B cell (primary cell): ENCODE measurements at regions not wholly inside any gene's neighbourhood (a gene's known extent, or its start where the extent isn't known, plus 50 kb on each side); places are given as distances from the start of the nearest gene placed in this dataset.

ENCODE experiments used
- ATAC-seq: fragments of 200-7000 bp; cut with Tn5 transposase; one replicate; pipeline ENCODE4 v1.10.0; 2021; ENCODE audit warnings: low read depth, mild to moderate bottlenecking, moderate number of reproducible peaks, moderate library complexity
- CTCF ChIA-PET: fragments of 350-600 bp; sonication (Branson Sonifier 250); formaldehyde crosslinking; loops from one replicate; lab custom pipeline; 2021; ENCODE audit warnings: antibody characterized with exemption, inconsistent platforms; lab: Charles Lee
- POLR2A ChIA-PET: fragments of 350-600 bp; sonication (Branson Sonifier 250); formaldehyde crosslinking; loops from one replicate; lab custom pipeline; 2021; ENCODE audit warnings: antibody characterized with exemption; lab: Charles Lee
- DNase-seq: peaks from one replicate; pipeline ENCODE4 v3.0.0; 2013
- H2AFZ ChIP-seq: 2 replicates; pipeline ENCODE4 v1.6.1; 2012; ENCODE audit warnings: mild to moderate bottlenecking, low read depth, low read length; ENCODE audit not compliant: insufficient read depth, poor library complexity, severe bottlenecking
- H3K27ac ChIP-seq, 2 donors: 1 replicate in 1 of 2; 2 replicates in 1 of 2; pipeline ENCODE4 v1.5.1; 2012 to 2013; ENCODE audit warnings: low read length in 2 of 2, mild to moderate bottlenecking in 2 of 2, moderate library complexity in 1 of 2
- H3K27me3 ChIP-seq, 4 experiments: fragments of 200-600 bp in 1 of 4; sonication (generic) in 1 of 4; replicated peaks in 1 of 4; 1 replicate in 2 of 4; 2 replicates in 2 of 4; pipeline versions ENCODE4 v1.6.1 to v1.7.0; 2013 to 2016; ENCODE audit warnings: low read length in 3 of 4, mild to moderate bottlenecking in 2 of 4, mixed read lengths in 1 of 4, moderate library complexity in 1 of 4; ENCODE audit not compliant: insufficient read depth in 4 of 4, control insufficient read depth in 3 of 4; ENCODE audit errors: control extremely low read depth in 1 of 4
- H3K36me3 ChIP-seq, 2 experiments: replicated peaks in 1 of 2; 1 replicate in 1 of 2; 2 replicates in 1 of 2; pipeline versions ENCODE4 v1.6.1 to v1.7.1; 2013; ENCODE audit warnings: low read length in 1 of 2; ENCODE audit not compliant: insufficient read depth in 2 of 2, control insufficient read depth in 1 of 2; ENCODE audit errors: control extremely low read depth in 1 of 2, extremely low read depth in 1 of 2
- H3K4me1 ChIP-seq, 2 donors: fragments of 200-600 bp in 1 of 2; sonication (generic) in 1 of 2; 1 replicate in 1 of 2; 2 replicates in 1 of 2; pipeline versions ENCODE4 v1.5.1 to v1.6.1; 2013 to 2017; ENCODE audit warnings: low read length in 2 of 2; ENCODE audit not compliant: control insufficient read depth in 2 of 2, insufficient read depth in 2 of 2
- H3K4me2 ChIP-seq: replicated peaks from 2 replicates; pipeline ENCODE3; 2012; ENCODE audit warnings: mild to moderate bottlenecking, low read depth, low read length; ENCODE audit not compliant: poor library complexity, severe bottlenecking
- H3K4me3 ChIP-seq, 5 experiments: fragments of 200-600 bp in 1 of 5; sonication (generic) in 1 of 5; 1 replicate in 3 of 5; 2 replicates in 2 of 5; pipeline versions ENCODE4 v1.5.1 to v1.7.0; 2011 to 2016; ENCODE audit warnings: low read length in 4 of 5, mild to moderate bottlenecking in 4 of 5, low read depth in 2 of 5, control low read depth in 1 of 5, moderate library complexity in 1 of 5; ENCODE audit not compliant: insufficient read depth in 1 of 5; ENCODE audit errors: control extremely low read depth in 1 of 5, extremely low read depth in 1 of 5
- H3K79me2 ChIP-seq: fragments of 200-600 bp; sonication (generic); one replicate; pipeline ENCODE4 v1.6.0; 2016; ENCODE audit warnings: low read length; ENCODE audit not compliant: control insufficient read depth, insufficient read depth
- H3K9ac ChIP-seq: fragments of 200-600 bp; sonication (generic); 2 replicates; pipeline ENCODE4 v1.6.1; 2017; ENCODE audit warnings: mild to moderate bottlenecking, low read length, moderate library complexity
- H3K9me3 ChIP-seq, 3 donors: one replicate each; pipeline versions ENCODE4 v1.6.1 to v1.7.1; 2013; ENCODE audit warnings: low read length in 2 of 3; ENCODE audit not compliant: control insufficient read depth in 2 of 3, insufficient read depth in 1 of 3; ENCODE audit errors: control extremely low read depth in 1 of 3
- H4K20me1 ChIP-seq: 2 replicates; pipeline ENCODE4 v1.6.0; 2012; ENCODE audit warnings: mild to moderate bottlenecking, low read length; ENCODE audit not compliant: insufficient read depth, control insufficient read depth, poor library complexity, severe bottlenecking
- H3K27ac Mint-ChIP-seq: one replicate; pipeline ENCODE4 v1.8.0; 2021; ENCODE audit warnings: mixed read lengths
- H3K27me3 Mint-ChIP-seq: one replicate; pipeline ENCODE4 v1.8.0; 2021; ENCODE audit warnings: mixed read lengths
- H3K4me1 Mint-ChIP-seq: one replicate; pipeline ENCODE4 v1.8.0; 2021; ENCODE audit warnings: mixed read lengths
- H3K4me3 Mint-ChIP-seq: one replicate; pipeline ENCODE4 v1.8.0; 2021; ENCODE audit warnings: mixed read lengths
- H3K9me3 Mint-ChIP-seq: one replicate; pipeline ENCODE4 v1.8.0; 2022; ENCODE audit warnings: mixed read lengths; ENCODE audit not compliant: insufficient read depth
- EZH2 ChIP-seq: IDR thresholded peaks from 2 replicates; pipeline ENCODE4 v1.6.1; 2012; ENCODE audit warnings: borderline replicate concordance, low read depth, mild to moderate bottlenecking, moderate library complexity, low read length; ENCODE audit not compliant: insufficient read depth, poor library complexity, severe bottlenecking
- WGBS: methylation state at CpG from one replicate; pipeline ENCODE4 v1.1.5; 2013; ENCODE audit warnings: missing lambda C conversion rate; ENCODE audit not compliant: insufficient coverage; 5-methylcytosine and 5-hydroxymethylcytosine counted together
- intact Hi-C: fragments of 100-400 bp; cut with micrococcal nuclease; formaldehyde crosslinking; loops from one replicate; pipeline ENCODE4 v1.10.0; 2022
- TF ChIP-seq, protein P1 (sequence below): fragments of 200-600 bp; IDR thresholded peaks from one replicate; pipeline ENCODE4 v1.8.0; 2022; ENCODE audit warnings: antibody characterized with exemption, mild to moderate bottlenecking

GRCh38 chr9:16044579-16044881 lies 491.7 kb downstream of the CCDC171 start:
- H3K4me2 ChIP-seq, result no peak overlapping the region
- DNase-seq (no peak), ATAC-seq (no peak)
- no peaks in the 10 kb centered on the region for H3K4me1 Mint-ChIP-seq
- WGBS, result no CpG with 5 or more reads among the region's 2 CpGs
- no peaks in the 10 kb centered on the region for H3K4me1 ChIP-seq
- no peak overlapping the region for H3K9ac ChIP-seq
- no peak for TF ChIP-seq EZH2
- TF ChIP-seq, protein P1, sequence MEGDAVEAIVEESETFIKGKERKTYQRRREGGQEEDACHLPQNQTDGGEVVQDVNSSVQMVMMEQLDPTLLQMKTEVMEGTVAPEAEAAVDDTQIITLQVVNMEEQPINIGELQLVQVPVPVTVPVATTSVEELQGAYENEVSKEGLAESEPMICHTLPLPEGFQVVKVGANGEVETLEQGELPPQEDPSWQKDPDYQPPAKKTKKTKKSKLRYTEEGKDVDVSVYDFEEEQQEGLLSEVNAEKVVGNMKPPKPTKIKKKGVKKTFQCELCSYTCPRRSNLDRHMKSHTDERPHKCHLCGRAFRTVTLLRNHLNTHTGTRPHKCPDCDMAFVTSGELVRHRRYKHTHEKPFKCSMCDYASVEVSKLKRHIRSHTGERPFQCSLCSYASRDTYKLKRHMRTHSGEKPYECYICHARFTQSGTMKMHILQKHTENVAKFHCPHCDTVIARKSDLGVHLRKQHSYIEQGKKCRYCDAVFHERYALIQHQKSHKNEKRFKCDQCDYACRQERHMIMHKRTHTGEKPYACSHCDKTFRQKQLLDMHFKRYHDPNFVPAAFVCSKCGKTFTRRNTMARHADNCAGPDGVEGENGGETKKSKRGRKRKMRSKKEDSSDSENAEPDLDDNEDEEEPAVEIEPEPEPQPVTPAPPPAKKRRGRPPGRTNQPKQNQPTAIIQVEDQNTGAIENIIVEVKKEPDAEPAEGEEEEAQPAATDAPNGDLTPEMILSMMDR, result no peak
- no peak overlapping the region for H3K27ac Mint-ChIP-seq
- ChIA-PET CTCF (no interaction called here), POLR2A (no interaction called here)
- H3K27me3 ChIP-seq, result no peaks in the 10 kb centered on the region
- no peaks in the 10 kb centered on the region for H3K36me3 ChIP-seq
- no peaks in the 10 kb centered on the region for H3K9me3 ChIP-seq
- H3K79me2 ChIP-seq, result no peaks in the 10 kb centered on the region
- H3K27me3 Mint-ChIP-seq, result no peaks in the 10 kb centered on the region
- peaks cover 2% of the 10 kb centered on the region for H3K9me3 Mint-ChIP-seq
- intact Hi-C loops, result no loop called here
- no peak overlapping the region for H3K4me3 ChIP-seq
- no peak overlapping the region for H3K27ac ChIP-seq
- no peak overlapping the region for H2AFZ ChIP-seq
- no peaks in the 10 kb centered on the region for H4K20me1 ChIP-seq
- H3K4me3 Mint-ChIP-seq, result no peak overlapping the region

- H3K36me3 ChIP-seq, result no peaks in the 10 kb centered on the region
- 92% methylated on average over 2 of the region's 2 CpGs for WGBS
- ATAC-seq, result no peak
Measured at GRCh38 chr9:16045651-16046280, 492.9 kb downstream of the CCDC171 start.

More at GRCh38 chr9:16045651-16046280, 492.9 kb downstream of the CCDC171 start:
- H3K27me3 ChIP-seq, result no peaks in the 10 kb centered on the region
- H4K20me1 ChIP-seq, result no peaks in the 10 kb centered on the region
- ChIA-PET CTCF (no interaction called here), POLR2A (no interaction called here)
- DNase-seq, result no peak
- H3K27ac Mint-ChIP-seq, result no peak overlapping the region
- H3K4me1 Mint-ChIP-seq, result no peaks in the 10 kb centered on the region
- H3K9me3 Mint-ChIP-seq, result peaks cover 2% of the 10 kb centered on the region
- H2AFZ ChIP-seq, result no peak overlapping the region
- H3K9me3 ChIP-seq, result no peaks in the 10 kb centered on the region
- H3K27ac ChIP-seq, result no peak overlapping the region
- no peak overlapping the region for H3K4me3 ChIP-seq
- H3K4me1 ChIP-seq, result no peaks in the 10 kb centered on the region
- no peak overlapping the region for H3K9ac ChIP-seq
- no peak overlapping the region for H3K4me2 ChIP-seq
- TF ChIP-seq EZH2, result no peak
- TF ChIP-seq, protein P1, result no peak
- no peak overlapping the region for H3K4me3 Mint-ChIP-seq
- H3K27me3 Mint-ChIP-seq, result no peaks in the 10 kb centered on the region
- intact Hi-C loops, result no loop called here
- H3K79me2 ChIP-seq, result no peaks in the 10 kb centered on the region
